ENCODE measurements at regions not wholly inside any gene's neighbourhood (a gene's known extent, or its start where the extent isn't known, plus 50 kb on each side); places are given as distances from the start of the nearest gene placed in this dataset.

- TF ChIP-seq, protein P1, sequence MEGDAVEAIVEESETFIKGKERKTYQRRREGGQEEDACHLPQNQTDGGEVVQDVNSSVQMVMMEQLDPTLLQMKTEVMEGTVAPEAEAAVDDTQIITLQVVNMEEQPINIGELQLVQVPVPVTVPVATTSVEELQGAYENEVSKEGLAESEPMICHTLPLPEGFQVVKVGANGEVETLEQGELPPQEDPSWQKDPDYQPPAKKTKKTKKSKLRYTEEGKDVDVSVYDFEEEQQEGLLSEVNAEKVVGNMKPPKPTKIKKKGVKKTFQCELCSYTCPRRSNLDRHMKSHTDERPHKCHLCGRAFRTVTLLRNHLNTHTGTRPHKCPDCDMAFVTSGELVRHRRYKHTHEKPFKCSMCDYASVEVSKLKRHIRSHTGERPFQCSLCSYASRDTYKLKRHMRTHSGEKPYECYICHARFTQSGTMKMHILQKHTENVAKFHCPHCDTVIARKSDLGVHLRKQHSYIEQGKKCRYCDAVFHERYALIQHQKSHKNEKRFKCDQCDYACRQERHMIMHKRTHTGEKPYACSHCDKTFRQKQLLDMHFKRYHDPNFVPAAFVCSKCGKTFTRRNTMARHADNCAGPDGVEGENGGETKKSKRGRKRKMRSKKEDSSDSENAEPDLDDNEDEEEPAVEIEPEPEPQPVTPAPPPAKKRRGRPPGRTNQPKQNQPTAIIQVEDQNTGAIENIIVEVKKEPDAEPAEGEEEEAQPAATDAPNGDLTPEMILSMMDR (conservative IDR thresholded peaks at IDR 0.05; ENCODE audit: low read depth, low read length): no peak
- no peak for TF ChIP-seq EZH2 (IDR thresholded peaks at IDR 0.05; ENCODE audit: low read length, unreplicated experiment)
- TF ChIP-seq EZH2phosphoT487 (IDR thresholded peaks at IDR 0.05; ENCODE audit: borderline replicate concordance, low read length): no peak
Measured at GRCh38 chr4:64895031-64895430, 485.8 kb upstream of the TECRL start.
